MM.1S (cell line): ENCODE measurements at regions not wholly inside any gene's neighbourhood (a gene's known extent, or its start where the extent isn't known, plus 50 kb on each side); places are given as distances from the start of the nearest gene placed in this dataset.

Experiments used
- DNase-seq: peaks from one replicate; pipeline ENCODE4 v3.0.0-alpha.2; 2015
- H2AFZ ChIP-seq: fragments of 300-600 bp; sonication (generic); 2 replicates; pipeline ENCODE4 v1.6.0; 2016; ENCODE audit warnings: antibody characterized with exemption, low read length
- H3F3A ChIP-seq: fragments of 300-600 bp; sonication (generic); 2 replicates; pipeline ENCODE4 v1.6.1; 2016; ENCODE audit warnings: mild to moderate bottlenecking, antibody characterized with exemption, low read length, moderate library complexity, mixed read lengths; ENCODE audit not compliant: insufficient read depth
- H3K27ac ChIP-seq: fragments of 300-600 bp; sonication (generic); 2 replicates; pipeline ENCODE4 v1.5.1; 2016; ENCODE audit warnings: mild to moderate bottlenecking, low read length
- H3K27me3 ChIP-seq: fragments of 300-600 bp; sonication (generic); replicated peaks from 2 replicates; pipeline ENCODE4 v1.6.0; 2016; ENCODE audit warnings: low read length; ENCODE audit not compliant: insufficient read depth
- H3K36me3 ChIP-seq: fragments of 300-600 bp; sonication (generic); replicated peaks from 2 replicates; pipeline ENCODE4 v1.6.1; 2016; ENCODE audit warnings: mild to moderate bottlenecking, low read length, mixed read lengths; ENCODE audit not compliant: insufficient read depth
- H3K4me1 ChIP-seq: fragments of 300-600 bp; sonication (generic); 2 replicates; pipeline ENCODE4 v1.6.1; 2016; ENCODE audit warnings: low read length, mixed read lengths
- H3K4me2 ChIP-seq: fragments of 300-600 bp; sonication (generic); 2 replicates; pipeline ENCODE4 v1.6.0; 2016; ENCODE audit warnings: low read depth, low read length
- H3K4me3 ChIP-seq: fragments of 300-600 bp; sonication (generic); 2 replicates; pipeline ENCODE4 v1.5.1; 2016; ENCODE audit warnings: low read length, mixed read lengths
- H3K79me2 ChIP-seq: fragments of 300-600 bp; sonication (generic); 2 replicates; pipeline ENCODE4 v1.6.1; 2016; ENCODE audit warnings: mixed run types, low read length, mixed read lengths
- H3K9ac ChIP-seq: fragments of 300-600 bp; sonication (generic); 2 replicates; pipeline ENCODE4 v1.6.1; 2016; ENCODE audit warnings: low read length, mixed read lengths
- H3K9me2 ChIP-seq: fragments of 300-600 bp; sonication (generic); replicated peaks from 2 replicates; pipeline ENCODE4 v1.6.1; 2016; ENCODE audit warnings: mild to moderate bottlenecking, low read length, mixed read lengths; ENCODE audit not compliant: insufficient read depth
- H3K9me3 ChIP-seq: fragments of 300-600 bp; sonication (generic); replicated peaks from 2 replicates; pipeline ENCODE4 v1.6.1; 2016; ENCODE audit warnings: mild to moderate bottlenecking, low read length, mixed read lengths; ENCODE audit not compliant: insufficient read depth
- H4K20me1 ChIP-seq: fragments of 300-600 bp; sonication (generic); 2 replicates; pipeline ENCODE4 v1.6.1; 2016; ENCODE audit warnings: mild to moderate bottlenecking, low read length, moderate library complexity, mixed read lengths; ENCODE audit not compliant: insufficient read depth
- EZH2 ChIP-seq: fragments of 300-600 bp; sonication (generic); optimal IDR thresholded peaks from 2 replicates; pipeline ENCODE3; 2017; ENCODE audit warnings: low read depth, mild to moderate bottlenecking, antibody characterized with exemption, low read length, mixed read lengths
- EZH2phosphoT487 ChIP-seq: fragments of 300-600 bp; sonication (generic); IDR thresholded peaks from 2 replicates; pipeline ENCODE4 v1.6.1; 2018; ENCODE audit warnings: antibody characterized with exemption, low read length
- TF ChIP-seq, protein P1 (sequence below): fragments of 300-600 bp; sonication (generic); IDR thresholded peaks from 2 replicates; pipeline ENCODE4 v1.5.1; 2016; ENCODE audit warnings: antibody characterized with exemption, low read length, mixed read lengths

DNA sequence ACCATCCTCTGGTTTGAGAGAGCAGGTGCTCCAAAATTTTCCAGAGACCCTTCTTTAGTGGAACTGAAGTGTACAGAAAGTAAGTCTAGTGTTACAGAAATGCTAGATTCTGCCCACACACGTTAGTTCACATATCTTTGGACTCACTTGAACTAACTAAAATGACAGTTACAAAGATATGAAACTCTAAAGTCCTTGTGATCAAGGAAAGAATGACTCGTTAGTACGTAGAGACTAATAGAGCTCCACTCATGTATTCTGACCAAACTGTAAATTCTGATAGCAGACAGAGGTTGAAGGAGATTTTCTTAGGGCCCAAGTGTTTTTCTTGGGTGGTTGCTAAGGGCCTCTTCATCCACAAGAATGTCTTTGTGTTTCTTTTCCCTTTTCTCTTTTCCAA lies 491.5 kb upstream of the B3GALT2 start:
- H3K9ac ChIP-seq, result no peak overlapping the region
- DNase-seq, result no peak
- no peaks in the 10 kb centered on the region for H3F3A ChIP-seq
- H3K27ac ChIP-seq, result no peak overlapping the region
- no peak overlapping the region for H3K4me3 ChIP-seq
- no peaks in the 10 kb centered on the region for H3K36me3 ChIP-seq
- H3K9me3 ChIP-seq, result no peaks in the 10 kb centered on the region
- no peaks in the 10 kb centered on the region for H3K4me1 ChIP-seq
- no peaks in the 10 kb centered on the region for H4K20me1 ChIP-seq
- TF ChIP-seq EZH2 (no peak), EZH2phosphoT487 (no peak)
- TF ChIP-seq, protein P1, sequence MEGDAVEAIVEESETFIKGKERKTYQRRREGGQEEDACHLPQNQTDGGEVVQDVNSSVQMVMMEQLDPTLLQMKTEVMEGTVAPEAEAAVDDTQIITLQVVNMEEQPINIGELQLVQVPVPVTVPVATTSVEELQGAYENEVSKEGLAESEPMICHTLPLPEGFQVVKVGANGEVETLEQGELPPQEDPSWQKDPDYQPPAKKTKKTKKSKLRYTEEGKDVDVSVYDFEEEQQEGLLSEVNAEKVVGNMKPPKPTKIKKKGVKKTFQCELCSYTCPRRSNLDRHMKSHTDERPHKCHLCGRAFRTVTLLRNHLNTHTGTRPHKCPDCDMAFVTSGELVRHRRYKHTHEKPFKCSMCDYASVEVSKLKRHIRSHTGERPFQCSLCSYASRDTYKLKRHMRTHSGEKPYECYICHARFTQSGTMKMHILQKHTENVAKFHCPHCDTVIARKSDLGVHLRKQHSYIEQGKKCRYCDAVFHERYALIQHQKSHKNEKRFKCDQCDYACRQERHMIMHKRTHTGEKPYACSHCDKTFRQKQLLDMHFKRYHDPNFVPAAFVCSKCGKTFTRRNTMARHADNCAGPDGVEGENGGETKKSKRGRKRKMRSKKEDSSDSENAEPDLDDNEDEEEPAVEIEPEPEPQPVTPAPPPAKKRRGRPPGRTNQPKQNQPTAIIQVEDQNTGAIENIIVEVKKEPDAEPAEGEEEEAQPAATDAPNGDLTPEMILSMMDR, result no peak
- no peak overlapping the region for H2AFZ ChIP-seq
- no peaks in the 10 kb centered on the region for H3K9me2 ChIP-seq
- no peak overlapping the region for H3K4me2 ChIP-seq
- H3K27me3 ChIP-seq, result no peaks in the 10 kb centered on the region
- H3K79me2 ChIP-seq, result no peaks in the 10 kb centered on the region

DNA sequence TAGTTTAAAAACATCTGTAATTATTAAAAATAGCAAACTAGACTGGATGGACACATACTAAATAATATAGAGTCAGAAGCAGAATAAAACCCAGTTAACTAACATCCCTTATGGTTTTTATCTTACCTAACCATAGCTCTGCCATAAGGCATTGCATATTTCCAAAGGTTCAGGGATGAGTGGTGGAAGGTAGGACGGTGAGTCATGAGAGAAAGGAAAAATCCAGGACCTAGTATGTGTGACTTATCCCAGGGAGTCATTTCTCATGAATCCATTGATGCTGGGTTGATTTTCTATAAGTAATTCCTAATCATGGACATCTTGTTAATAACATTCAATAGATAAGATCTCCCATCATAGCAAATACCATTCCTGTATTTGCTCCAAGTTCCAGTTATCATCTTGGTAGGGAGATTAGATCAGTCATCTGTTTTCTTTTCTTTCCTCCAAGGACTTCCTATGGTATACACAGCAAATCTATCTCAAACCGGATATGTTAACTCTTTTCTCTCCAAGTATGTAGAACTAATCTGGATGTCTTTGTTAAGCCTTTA lies 490.7 kb upstream of the B3GALT2 start:
- no peak overlapping the region for H3K4me3 ChIP-seq
- no peaks in the 10 kb centered on the region for H3K79me2 ChIP-seq
- no peak overlapping the region for H2AFZ ChIP-seq
- no peak for DNase-seq
- H3K36me3 ChIP-seq, result no peaks in the 10 kb centered on the region
- no peaks in the 10 kb centered on the region for H4K20me1 ChIP-seq
- H3K27me3 ChIP-seq, result no peaks in the 10 kb centered on the region
- TF ChIP-seq EZH2 (no peak), EZH2phosphoT487 (no peak)
- TF ChIP-seq, protein P1, result no peak
- no peak overlapping the region for H3K9ac ChIP-seq
- H3K27ac ChIP-seq, result no peak overlapping the region
- no peaks in the 10 kb centered on the region for H3K9me2 ChIP-seq
- H3K4me2 ChIP-seq, result no peak overlapping the region
- H3K4me1 ChIP-seq, result no peaks in the 10 kb centered on the region
- no peaks in the 10 kb centered on the region for H3F3A ChIP-seq
- no peaks in the 10 kb centered on the region for H3K9me3 ChIP-seq

DNA sequence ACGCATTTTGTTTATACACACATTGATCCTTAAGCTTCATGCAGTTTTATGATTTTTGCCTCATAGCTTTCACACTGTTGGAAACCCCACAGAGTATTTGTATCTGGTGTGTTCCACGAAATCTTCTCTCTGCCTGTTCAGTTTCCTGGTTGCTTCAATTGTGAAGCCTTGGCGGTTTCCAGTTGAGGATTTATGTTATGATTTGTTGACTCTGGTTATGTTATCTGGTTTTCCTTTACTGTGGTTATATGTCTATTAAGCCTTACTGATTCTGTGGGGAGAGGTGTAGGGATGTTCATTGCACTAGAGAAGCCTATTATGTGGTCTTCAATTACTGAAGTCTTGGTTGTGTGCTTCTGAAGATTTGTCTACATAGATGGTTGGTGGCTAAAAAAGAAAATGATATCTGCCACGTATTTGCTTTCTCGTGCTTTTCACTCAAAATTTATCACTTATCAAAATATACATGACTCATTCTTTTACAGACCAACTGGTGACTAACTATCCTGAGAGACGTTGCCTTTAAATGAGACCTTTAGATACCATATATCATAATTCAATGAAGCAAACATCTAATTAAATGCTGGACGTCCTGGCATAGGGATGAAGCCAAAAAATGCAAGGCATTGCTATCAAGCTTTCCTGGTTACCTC lies 488.0 kb upstream of the B3GALT2 start:
- Histone ChIP-seq H3K4me1 (no peaks in the 10 kb centered on the region), H3K27ac (no peak overlapping the region), H3K9me2 (no peaks in the 10 kb centered on the region), H3F3A (no peaks in the 10 kb centered on the region), H2AFZ (no peak overlapping the region), H3K4me3 (no peak overlapping the region), H3K9me3 (no peaks in the 10 kb centered on the region), H3K79me2 (no peaks in the 10 kb centered on the region), H3K4me2 (no peak overlapping the region), H3K9ac (no peak overlapping the region), H4K20me1 (no peaks in the 10 kb centered on the region), H3K36me3 (no peaks in the 10 kb centered on the region), H3K27me3 (no peaks in the 10 kb centered on the region)
- DNase-seq, result no peak
- TF ChIP-seq EZH2 (no peak), EZH2phosphoT487 (no peak)
- TF ChIP-seq, protein P1, result no peak
